Colonic mucosa (tissue), 4 donors: ENCODE measurements at regions not wholly inside any gene's neighbourhood (a gene's known extent, or its start where the extent isn't known, plus 50 kb on each side); places are given as distances from the start of the nearest gene placed in this dataset.

Experiments used
- DNase-seq: peaks from one replicate; pipeline ENCODE4 v3.0.0-alpha.2; 2020
- H3K27ac ChIP-seq: fragments of 200-600 bp; one replicate; pipeline ENCODE4 v1.8.0; 2021
- H3K27me3 ChIP-seq: fragments of 200-600 bp; one replicate; pipeline ENCODE4 v1.8.0; 2021
- H3K36me3 ChIP-seq: fragments of 200-600 bp; one replicate; pipeline ENCODE4 v1.8.0; 2021
- H3K4me1 ChIP-seq: fragments of 200-600 bp; one replicate; pipeline ENCODE4 v1.8.0; 2021; ENCODE audit warnings: mild to moderate bottlenecking
- H3K4me3 ChIP-seq: fragments of 200-600 bp; one replicate; pipeline ENCODE4 v1.8.0; 2021
- H3K9ac ChIP-seq, 2 donors: one replicate each; pipeline ENCODE4 v1.7.0; 2013; ENCODE audit warnings: control low read depth in 2 of 2, low read depth in 2 of 2, low read length in 2 of 2
- H3K9me3 ChIP-seq: fragments of 200-600 bp; one replicate; pipeline ENCODE4 v1.8.0; 2021
- CTCF ChIP-seq: fragments of 200-600 bp; IDR thresholded peaks from one replicate; pipeline ENCODE4 v1.8.0; 2022; ENCODE audit warnings: antibody characterized with exemption, mild to moderate bottlenecking
- intact Hi-C: fragments of 100-400 bp; cut with DNase I; formaldehyde crosslinking; loops from one replicate; pipeline ENCODE4 v1.14.1; 2022
- donor health status: healthy.
- donor health status: DM: no; HTN: no; CAD: no.
- donor health status: DM: no; HTN: no; CAD: no.

DNA sequence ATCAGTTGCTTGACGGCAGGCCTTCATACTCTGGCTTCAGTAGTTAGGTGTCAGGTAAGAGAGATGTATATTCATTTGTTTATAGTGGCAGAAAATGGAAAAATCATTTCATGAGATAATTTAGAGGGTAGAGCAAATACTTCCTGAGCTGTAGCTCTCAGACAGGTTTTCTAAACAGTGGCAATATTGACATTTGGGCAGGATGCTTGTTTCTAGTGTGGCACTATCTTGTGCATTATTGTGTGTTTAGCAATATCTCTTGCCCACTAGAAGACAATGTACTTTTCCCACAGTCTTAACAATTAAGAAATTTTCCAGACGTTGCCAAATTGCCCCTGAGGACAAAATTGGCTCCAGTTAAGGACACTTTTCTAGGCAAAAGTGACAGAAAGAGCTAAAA, 1143.1 kb downstream of the PLA2G4A start:
- no peaks in the 10 kb centered on the region for H3K36me3 ChIP-seq
- no peaks in the 10 kb centered on the region for H3K9me3 ChIP-seq
- H3K4me1 ChIP-seq = no peaks in the 10 kb centered on the region
- no peak for DNase-seq
- intact Hi-C loops = no loop called here
- H3K9ac ChIP-seq = no peak overlapping the region
- H3K4me3 ChIP-seq = no peak overlapping the region
- H3K27me3 ChIP-seq = no peaks in the 10 kb centered on the region
- no peak for TF ChIP-seq CTCF
- H3K27ac ChIP-seq = no peak overlapping the region

DNA sequence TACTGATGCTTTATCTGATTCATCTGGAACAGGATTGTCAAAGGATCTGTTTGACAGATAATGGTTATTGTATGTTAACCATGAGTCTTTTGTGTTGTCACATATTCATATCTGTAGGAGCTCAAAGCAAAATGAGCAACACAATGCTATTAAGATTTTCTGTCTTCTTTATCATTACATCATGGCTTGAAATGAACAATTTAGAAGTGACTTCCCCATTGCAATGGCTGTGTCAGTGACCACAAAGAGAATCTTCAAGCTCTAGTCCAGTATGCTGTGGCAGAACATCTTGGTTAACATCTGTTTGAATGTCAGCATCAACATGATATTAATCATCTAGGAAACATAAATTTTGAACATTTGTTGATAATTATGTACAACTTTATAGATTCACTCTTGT, 1148.5 kb downstream of the PLA2G4A start:
- H3K36me3 ChIP-seq = no peaks in the 10 kb centered on the region
- no peaks in the 10 kb centered on the region for H3K9me3 ChIP-seq
- no peak for TF ChIP-seq CTCF
- H3K4me1 ChIP-seq = no peaks in the 10 kb centered on the region
- H3K27me3 ChIP-seq = no peaks in the 10 kb centered on the region
- intact Hi-C loops = no loop called here
- no peak overlapping the region for H3K4me3 ChIP-seq
- no peak overlapping the region for H3K9ac ChIP-seq
- no peak overlapping the region for H3K27ac ChIP-seq
- no peak for DNase-seq

DNA sequence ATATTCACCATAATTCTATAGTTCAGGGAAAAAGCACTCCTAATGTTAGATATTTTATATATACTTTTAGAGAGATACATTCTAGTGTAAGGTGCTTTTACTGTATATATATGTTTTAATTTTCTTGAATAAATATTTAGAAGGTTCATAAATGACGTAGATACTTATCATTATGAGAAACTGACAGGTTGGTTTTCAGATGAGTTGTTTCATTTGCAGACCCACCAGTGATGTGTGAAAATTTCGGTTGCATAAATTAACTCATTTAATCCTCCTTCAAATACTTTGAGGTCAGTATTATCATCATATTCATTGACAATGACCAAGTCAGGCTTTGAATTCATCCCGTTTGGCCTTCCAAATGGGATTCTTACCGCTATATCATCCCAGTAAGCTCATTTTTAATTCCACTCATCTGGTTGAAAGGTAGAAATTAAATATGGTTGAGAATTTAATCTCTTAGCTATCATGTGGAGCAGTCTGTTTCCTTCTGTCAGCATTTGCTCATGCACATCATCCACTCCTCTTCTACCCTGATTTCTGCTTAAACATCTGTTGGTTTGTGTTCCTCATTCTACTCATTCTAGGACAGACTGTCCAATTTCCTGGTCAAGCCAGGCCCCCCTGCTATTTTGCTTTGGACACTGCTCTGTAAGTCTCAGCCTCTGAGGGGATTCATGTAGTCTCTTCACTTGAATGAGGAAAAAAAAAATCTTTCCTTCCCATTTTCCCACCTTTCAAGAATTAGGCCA, 1156.6 kb downstream of the PLA2G4A start:
- no peak for DNase-seq
- H3K4me1 ChIP-seq = no peaks in the 10 kb centered on the region
- intact Hi-C loops = no loop called here
- H3K9me3 ChIP-seq = no peaks in the 10 kb centered on the region
- H3K36me3 ChIP-seq = no peaks in the 10 kb centered on the region
- H3K4me3 ChIP-seq = no peak overlapping the region
- no peak overlapping the region for H3K27ac ChIP-seq
- no peaks in the 10 kb centered on the region for H3K27me3 ChIP-seq
- no peak overlapping the region for H3K9ac ChIP-seq
- no peak for TF ChIP-seq CTCF

GRCh38 chr1:187985897-187986654, 1157.3 kb downstream of the PLA2G4A start:
- H3K36me3 ChIP-seq = no peaks in the 10 kb centered on the region
- no peaks in the 10 kb centered on the region for H3K27me3 ChIP-seq
- H3K9ac ChIP-seq = no peak overlapping the region
- H3K4me3 ChIP-seq = no peak overlapping the region
- TF ChIP-seq CTCF = no peak
- no peak for DNase-seq
- H3K27ac ChIP-seq = no peak overlapping the region
- no peaks in the 10 kb centered on the region for H3K4me1 ChIP-seq
- intact Hi-C loops = no loop called here
- H3K9me3 ChIP-seq = no peaks in the 10 kb centered on the region

GRCh38 chr1:187987236-187987776, 1158.6 kb downstream of the PLA2G4A start:
- H3K4me1 ChIP-seq = no peaks in the 10 kb centered on the region
- intact Hi-C loops = no loop called here
- H3K4me3 ChIP-seq = no peak overlapping the region
- DNase-seq = no peak
- no peaks in the 10 kb centered on the region for H3K36me3 ChIP-seq
- no peak overlapping the region for H3K27ac ChIP-seq
- no peak for TF ChIP-seq CTCF
- H3K27me3 ChIP-seq = no peaks in the 10 kb centered on the region
- no peaks in the 10 kb centered on the region for H3K9me3 ChIP-seq
- no peak overlapping the region for H3K9ac ChIP-seq
